ENCODE measurements at regions not wholly inside any gene's neighbourhood (a gene's known extent, or its start where the extent isn't known, plus 50 kb on each side); places are given as distances from the start of the nearest gene placed in this dataset.
"Not testable (repeated sequence)": the region's sequence is repeated elsewhere in the genome, so short reads cannot be mapped to it uniquely, and the experiment has no call there.

GRCh38 chr12:84172823-84173424 lies 739.7 kb downstream of the SLC6A15 start:
- Mint-ChIP-seq H3K4me1 (ENCODE audit: low read depth) (no peaks in the 10 kb centered on the region), H3K27me3 (ENCODE audit: insufficient read depth) (no peaks in the 10 kb centered on the region), H3K4me3 (no peak overlapping the region), H3K9me3 (peaks cover 4% of the 10 kb centered on the region), H3K27ac (no peak overlapping the region), H3K36me3 (ENCODE audit: low read depth) (no peaks in the 10 kb centered on the region)
- intact Hi-C loops (cut with micrococcal nuclease): no loop called here
- DNase-seq (ENCODE audit: low spot score): no peak

GRCh38 chr12:84166812-84167211 lies 745.8 kb downstream of the SLC6A15 start:
- Mint-ChIP-seq H3K27me3 (ENCODE audit: insufficient read depth) (no peaks in the 10 kb centered on the region), H3K27ac (no peak overlapping the region), H3K36me3 (ENCODE audit: low read depth) (no peaks in the 10 kb centered on the region), H3K4me3 (no peak overlapping the region), H3K9me3 (no peaks in the 10 kb centered on the region), H3K4me1 (ENCODE audit: low read depth) (no peaks in the 10 kb centered on the region)
- DNase-seq (ENCODE audit: low spot score): no peak
- intact Hi-C loops (cut with micrococcal nuclease): no loop called here

DNA sequence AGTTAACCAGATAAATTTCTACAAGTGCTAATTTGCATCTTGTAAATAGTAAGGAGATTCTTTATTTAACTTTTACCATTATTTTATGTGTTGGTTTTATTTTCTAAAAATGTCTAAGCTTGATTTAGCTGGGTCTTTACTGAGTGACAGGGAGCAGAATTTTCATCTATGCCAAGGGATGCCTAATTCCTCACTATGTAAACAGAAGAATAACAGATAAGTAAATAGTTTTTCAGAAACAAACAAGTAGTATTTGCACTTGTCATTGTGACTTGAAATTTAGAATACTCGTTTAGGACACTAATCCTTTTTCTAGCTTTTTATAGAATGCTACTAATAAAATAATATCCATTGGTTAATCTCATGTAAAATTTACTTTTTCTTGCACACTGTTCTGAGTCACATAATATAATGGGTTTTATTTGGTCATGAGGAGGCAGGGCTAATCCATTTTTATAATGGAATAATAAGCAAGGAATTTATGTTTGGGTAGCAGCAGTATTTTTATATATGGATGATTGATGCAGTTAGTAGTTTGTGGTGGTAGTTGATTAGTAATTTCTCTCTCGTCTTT lies 746.5 kb downstream of the SLC6A15 start:
- Mint-ChIP-seq H3K4me3 (no peak overlapping the region), H3K9me3 (no peaks in the 10 kb centered on the region), H3K27me3 (ENCODE audit: insufficient read depth) (no peaks in the 10 kb centered on the region), H3K27ac (no peak overlapping the region), H3K4me1 (ENCODE audit: low read depth) (no peaks in the 10 kb centered on the region), H3K36me3 (ENCODE audit: low read depth) (no peaks in the 10 kb centered on the region)
- DNase-seq (ENCODE audit: low spot score): no peak
- intact Hi-C loops (cut with micrococcal nuclease): no loop called here

GRCh38 chr12:84161296-84161695 lies 751.3 kb downstream of the SLC6A15 start:
- Mint-ChIP-seq H3K4me3 (no peak overlapping the region), H3K9me3 (no peaks in the 10 kb centered on the region), H3K27ac (no peak overlapping the region), H3K36me3 (ENCODE audit: low read depth) (no peaks in the 10 kb centered on the region), H3K4me1 (ENCODE audit: low read depth) (no peaks in the 10 kb centered on the region), H3K27me3 (ENCODE audit: insufficient read depth) (no peaks in the 10 kb centered on the region)
- DNase-seq (ENCODE audit: low spot score): no peak
- intact Hi-C loops (cut with micrococcal nuclease): no loop called here

- no peak for DNase-seq (ENCODE audit: low spot score)
- H3K4me1 Mint-ChIP-seq (ENCODE audit: low read depth): no peaks in the 10 kb centered on the region
- no peaks in the 10 kb centered on the region for H3K27me3 Mint-ChIP-seq (ENCODE audit: insufficient read depth)
- H3K27ac Mint-ChIP-seq: no peak overlapping the region
- no peak overlapping the region for H3K4me3 Mint-ChIP-seq
- H3K36me3 Mint-ChIP-seq (ENCODE audit: low read depth): no peaks in the 10 kb centered on the region
- intact Hi-C loops (cut with micrococcal nuclease): no loop called here
- no peaks in the 10 kb centered on the region for H3K9me3 Mint-ChIP-seq
Measured at GRCh38 chr12:84159260-84159659, 753.3 kb downstream of the SLC6A15 start.

GRCh38 chr12:84157170-84157569 lies 755.4 kb downstream of the SLC6A15 start:
- intact Hi-C loops (cut with micrococcal nuclease): no loop called here
- Mint-ChIP-seq H3K9me3 (no peaks in the 10 kb centered on the region), H3K36me3 (ENCODE audit: low read depth) (no peaks in the 10 kb centered on the region), H3K4me3 (no peak overlapping the region), H3K27me3 (ENCODE audit: insufficient read depth) (no peaks in the 10 kb centered on the region), H3K4me1 (ENCODE audit: low read depth) (no peaks in the 10 kb centered on the region), H3K27ac (no peak overlapping the region)
- no peak for DNase-seq (ENCODE audit: low spot score)

DNA sequence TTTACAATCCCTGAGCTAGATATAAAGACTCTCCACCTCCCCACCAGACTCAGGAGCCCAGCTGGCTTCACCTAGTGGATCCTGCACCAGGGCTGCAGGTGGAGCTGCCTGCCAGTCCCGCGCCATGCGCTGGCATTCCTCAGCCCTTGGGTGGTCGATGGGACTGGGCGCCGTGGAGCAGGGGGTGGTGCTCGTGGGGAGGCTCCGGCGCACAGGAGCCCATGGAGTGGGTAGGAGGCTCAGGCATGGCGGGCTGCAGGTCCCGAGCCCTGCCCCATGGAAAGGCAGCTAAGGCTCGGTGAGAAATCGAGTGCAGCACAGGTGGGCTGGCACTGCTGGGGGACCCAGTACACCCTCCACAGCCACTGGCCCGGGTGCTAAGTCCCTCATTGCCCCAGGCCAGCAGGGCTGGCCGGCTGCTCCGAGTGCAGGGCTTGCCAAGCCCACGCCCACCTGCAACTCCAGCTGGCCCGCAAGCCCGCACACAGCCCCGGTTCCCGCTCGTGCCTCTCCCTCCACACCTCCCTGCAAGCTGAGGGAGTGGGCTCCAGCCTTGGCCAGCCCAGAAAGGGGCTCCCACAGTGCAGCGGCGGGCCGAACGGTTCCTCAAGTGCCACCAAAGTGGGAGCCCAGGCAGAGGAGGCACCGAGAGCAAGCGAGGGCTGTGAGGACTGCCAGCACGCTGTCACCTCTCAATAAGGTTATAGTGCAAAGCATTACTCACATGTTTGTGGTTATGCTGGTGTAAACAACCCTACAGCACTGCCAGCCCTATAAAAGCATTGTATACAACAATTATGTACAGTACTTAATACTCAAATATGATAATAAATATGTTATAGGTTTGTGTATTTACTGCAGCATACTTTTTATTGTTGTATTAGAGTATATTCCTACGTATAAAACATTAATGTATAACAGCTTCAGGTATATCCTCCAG lies 757.3 kb downstream of the SLC6A15 start:
- H3K4me3 Mint-ChIP-seq; intact Hi-C loops (cut with micrococcal nuclease): not testable (repeated sequence)

GRCh38 chr12:84154439-84154990 lies 758.1 kb downstream of the SLC6A15 start:
- H3K9me3 Mint-ChIP-seq; H3K27me3 Mint-ChIP-seq (ENCODE audit: insufficient read depth); H3K27ac Mint-ChIP-seq; H3K36me3 Mint-ChIP-seq (ENCODE audit: low read depth); intact Hi-C loops (cut with micrococcal nuclease); H3K4me1 Mint-ChIP-seq (ENCODE audit: low read depth); H3K4me3 Mint-ChIP-seq; DNase-seq (ENCODE audit: low spot score): not testable (repeated sequence)

More for the DNA sequence above, 757.3 kb downstream of the SLC6A15 start:
- H3K27ac Mint-ChIP-seq; DNase-seq (ENCODE audit: low spot score); H3K27me3 Mint-ChIP-seq (ENCODE audit: insufficient read depth); H3K36me3 Mint-ChIP-seq (ENCODE audit: low read depth); H3K4me1 Mint-ChIP-seq (ENCODE audit: low read depth); H3K9me3 Mint-ChIP-seq: not testable (repeated sequence)

- Mint-ChIP-seq H3K36me3 (ENCODE audit: low read depth) (no peaks in the 10 kb centered on the region), H3K27me3 (ENCODE audit: insufficient read depth) (no peaks in the 10 kb centered on the region), H3K9me3 (peaks cover 19% of the 10 kb centered on the region), H3K4me3 (no peak overlapping the region), H3K4me1 (ENCODE audit: low read depth) (no peaks in the 10 kb centered on the region), H3K27ac (no peak overlapping the region)
- intact Hi-C loops (cut with micrococcal nuclease): no loop called here
- no peak for DNase-seq (ENCODE audit: low spot score)
Measured at GRCh38 chr12:84150201-84150600, 762.4 kb downstream of the SLC6A15 start.

GRCh38 chr12:84148335-84148734 lies 764.3 kb downstream of the SLC6A15 start:
- H3K4me3 Mint-ChIP-seq: no peak overlapping the region

DNA sequence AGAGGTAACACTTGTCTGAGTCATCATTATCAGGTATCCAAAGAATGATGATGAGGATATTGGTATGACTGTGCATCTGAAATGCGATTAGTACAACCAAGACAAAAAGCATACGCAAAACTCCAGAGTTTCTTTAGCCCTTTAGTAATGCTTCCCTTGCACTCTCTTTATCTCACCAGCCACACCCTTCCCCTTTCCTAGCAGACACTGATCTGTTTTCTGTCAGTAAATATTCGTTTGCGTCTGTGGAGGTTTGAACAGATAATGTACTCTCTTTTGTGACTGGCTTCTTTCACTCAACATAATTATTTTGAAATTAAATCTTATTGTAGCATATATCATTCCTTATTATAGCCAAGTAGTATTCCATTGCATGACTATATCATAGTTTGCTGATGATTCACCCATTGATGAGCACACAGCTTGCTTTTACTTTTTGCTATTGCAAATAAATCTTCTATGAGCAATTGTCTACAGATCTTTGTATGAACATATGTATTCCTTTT lies 775.7 kb downstream of the SLC6A15 start:
- intact Hi-C loops (cut with micrococcal nuclease): no loop called here
- H3K4me1 Mint-ChIP-seq (ENCODE audit: low read depth): no peaks in the 10 kb centered on the region
- DNase-seq (ENCODE audit: low spot score): no peak
- H3K27me3 Mint-ChIP-seq (ENCODE audit: insufficient read depth): no peaks in the 10 kb centered on the region
- H3K36me3 Mint-ChIP-seq (ENCODE audit: low read depth): no peaks in the 10 kb centered on the region
- H3K27ac Mint-ChIP-seq: no peak overlapping the region
- no peak overlapping the region for H3K4me3 Mint-ChIP-seq
- H3K9me3 Mint-ChIP-seq: peaks cover 7% of the 10 kb centered on the region

More at GRCh38 chr12:84148335-84148734, 764.3 kb downstream of the SLC6A15 start:
- Mint-ChIP-seq H3K27ac (no peak overlapping the region), H3K9me3 (peaks cover 19% of the 10 kb centered on the region), H3K36me3 (ENCODE audit: low read depth) (no peaks in the 10 kb centered on the region), H3K4me1 (ENCODE audit: low read depth) (no peaks in the 10 kb centered on the region), H3K27me3 (ENCODE audit: insufficient read depth) (no peaks in the 10 kb centered on the region)
- DNase-seq (ENCODE audit: low spot score): no peak
- intact Hi-C loops (cut with micrococcal nuclease): no loop called here

DNA sequence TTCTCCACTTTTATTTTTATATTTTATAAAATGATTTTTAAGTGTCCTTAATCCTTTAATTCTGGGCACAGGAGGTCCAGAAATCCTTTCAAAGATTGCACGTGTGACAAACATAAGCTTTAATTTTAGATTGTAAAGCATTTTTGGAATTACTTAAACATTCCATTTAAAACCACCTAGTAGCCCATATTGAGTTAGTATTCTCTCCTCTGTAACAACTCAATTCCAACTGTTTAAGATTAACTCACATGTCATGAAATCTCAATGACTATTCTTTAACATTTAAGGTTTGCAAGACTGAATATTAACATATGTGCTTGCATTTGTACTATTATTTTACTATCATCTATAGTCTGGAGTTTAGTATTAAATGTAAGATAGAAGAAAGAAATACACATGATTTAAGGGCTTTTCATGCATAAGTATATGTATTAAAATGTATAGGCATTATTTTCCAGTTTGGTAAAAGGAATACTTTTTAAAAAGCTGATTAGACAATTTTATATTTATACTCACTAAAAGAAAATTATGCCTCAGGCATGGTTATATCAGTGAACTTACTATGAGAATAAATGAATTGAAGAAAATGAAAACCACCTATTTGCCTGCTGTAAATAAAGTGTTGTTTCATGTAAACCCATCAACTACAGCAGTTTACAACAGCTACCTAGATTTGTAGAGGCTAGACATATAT lies 776.9 kb downstream of the SLC6A15 start:
- intact Hi-C loops (cut with micrococcal nuclease): no loop called here
- no peak overlapping the region for H3K4me3 Mint-ChIP-seq
- H3K27ac Mint-ChIP-seq: no peak overlapping the region
- no peaks in the 10 kb centered on the region for H3K36me3 Mint-ChIP-seq (ENCODE audit: low read depth)
- H3K4me1 Mint-ChIP-seq (ENCODE audit: low read depth): no peaks in the 10 kb centered on the region
- H3K9me3 Mint-ChIP-seq: peaks cover 7% of the 10 kb centered on the region
- no peak for DNase-seq (ENCODE audit: low spot score)
- H3K27me3 Mint-ChIP-seq (ENCODE audit: insufficient read depth): no peaks in the 10 kb centered on the region

Measured in activated T-helper 1 cell treated with anti-CD3 and anti-CD28 coated beads, Interleukin-12 subunit alpha, Interleukin-12 subunit beta, Interleukin-2, Interleukin-4 antibody, amounts not matched to agents 30 ng/mL and 10 ng/mL and 1 ng/mL, durations not matched to agents 14 hours and 24 hours and 36 hours (primary cell).